Panc1 (cell line): ENCODE measurements at regions not wholly inside any gene's neighbourhood (a gene's known extent, or its start where the extent isn't known, plus 50 kb on each side); places are given as distances from the start of the nearest gene placed in this dataset.

Source experiments
- CTCF ChIP-seq: fragments of 450-650 bp; IDR thresholded peaks from 2 replicates; pipeline ENCODE4 v1.5.1; 2017; ENCODE audit warnings: mild to moderate bottlenecking
- TCF7L2 ChIP-seq: IDR thresholded peaks from 2 replicates; pipeline ENCODE4 v1.6.1; 2011; ENCODE audit warnings: mild to moderate bottlenecking, low read depth, low read length, inconsistent platforms

DNA sequence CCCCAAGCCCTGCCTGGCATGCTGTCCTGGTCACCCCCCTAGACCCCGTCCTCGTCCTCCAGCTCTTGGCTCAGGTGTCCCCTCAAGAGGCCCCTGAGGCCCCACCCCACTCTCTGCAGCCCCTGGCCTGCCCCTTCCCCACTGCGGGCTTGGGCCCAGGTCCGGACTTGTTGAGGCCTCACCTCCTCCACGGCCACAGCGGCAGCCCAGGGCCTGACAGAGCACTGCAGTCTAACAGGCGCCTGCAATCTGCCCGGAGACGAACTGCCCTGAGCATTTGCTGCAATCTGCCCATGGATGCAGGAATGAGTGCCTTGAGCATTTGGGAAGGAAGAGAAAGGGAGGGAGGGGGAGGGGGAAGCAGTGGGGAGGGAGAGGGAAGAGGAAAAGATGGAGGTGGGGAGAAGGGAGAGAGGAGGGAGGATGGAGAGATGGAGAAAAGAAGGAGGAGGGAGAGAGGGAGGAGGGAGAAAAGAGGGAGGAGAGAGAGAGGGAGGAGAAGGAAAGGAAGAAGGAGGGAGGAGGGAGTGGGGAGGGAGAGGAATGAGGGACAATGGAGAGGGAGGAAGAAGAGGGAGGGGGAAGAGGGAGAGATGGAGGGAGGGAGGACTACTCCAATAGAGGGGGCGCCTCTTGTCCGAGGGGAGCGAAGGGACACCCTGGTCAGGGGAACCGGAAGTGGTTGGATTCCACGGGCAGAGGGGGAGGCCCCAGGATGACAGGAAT lies 73.9 kb downstream of the PDGFA start:
- no peak for TF ChIP-seq CTCF
- TF ChIP-seq TCF7L2 = no peak
